ENCODE measurements at regions not wholly inside any gene's neighbourhood (a gene's known extent, or its start where the extent isn't known, plus 50 kb on each side); places are given as distances from the start of the nearest gene placed in this dataset.
"Not testable (repeated sequence)": the region's sequence is repeated elsewhere in the genome, so short reads cannot be mapped to it uniquely, and the experiment has no call there.

DNA sequence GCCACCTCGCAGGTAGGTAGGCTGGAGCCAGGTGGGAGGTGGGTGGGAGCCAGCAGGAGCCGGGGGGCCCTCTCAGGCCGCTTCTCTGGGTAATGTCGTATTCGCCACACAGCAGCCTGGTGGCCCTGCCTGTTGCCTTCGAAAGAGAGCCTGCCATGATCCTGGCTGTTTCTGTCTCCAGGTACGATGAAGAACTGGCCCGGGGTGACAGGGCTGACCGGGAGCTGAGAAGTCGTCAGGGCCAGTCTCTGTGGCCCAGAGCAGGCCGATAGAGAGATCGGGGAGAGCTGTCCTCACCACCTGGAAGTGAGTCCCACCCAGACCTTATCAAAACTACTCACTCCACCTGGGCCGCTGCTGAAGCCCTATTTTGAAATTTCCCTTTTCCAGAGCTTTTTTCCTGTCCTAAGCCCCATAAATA is 123.9 kb upstream of the TPTE start:
- TF ChIP-seq, protein P1, sequence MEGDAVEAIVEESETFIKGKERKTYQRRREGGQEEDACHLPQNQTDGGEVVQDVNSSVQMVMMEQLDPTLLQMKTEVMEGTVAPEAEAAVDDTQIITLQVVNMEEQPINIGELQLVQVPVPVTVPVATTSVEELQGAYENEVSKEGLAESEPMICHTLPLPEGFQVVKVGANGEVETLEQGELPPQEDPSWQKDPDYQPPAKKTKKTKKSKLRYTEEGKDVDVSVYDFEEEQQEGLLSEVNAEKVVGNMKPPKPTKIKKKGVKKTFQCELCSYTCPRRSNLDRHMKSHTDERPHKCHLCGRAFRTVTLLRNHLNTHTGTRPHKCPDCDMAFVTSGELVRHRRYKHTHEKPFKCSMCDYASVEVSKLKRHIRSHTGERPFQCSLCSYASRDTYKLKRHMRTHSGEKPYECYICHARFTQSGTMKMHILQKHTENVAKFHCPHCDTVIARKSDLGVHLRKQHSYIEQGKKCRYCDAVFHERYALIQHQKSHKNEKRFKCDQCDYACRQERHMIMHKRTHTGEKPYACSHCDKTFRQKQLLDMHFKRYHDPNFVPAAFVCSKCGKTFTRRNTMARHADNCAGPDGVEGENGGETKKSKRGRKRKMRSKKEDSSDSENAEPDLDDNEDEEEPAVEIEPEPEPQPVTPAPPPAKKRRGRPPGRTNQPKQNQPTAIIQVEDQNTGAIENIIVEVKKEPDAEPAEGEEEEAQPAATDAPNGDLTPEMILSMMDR (conservative IDR thresholded peaks at IDR 0.05; ENCODE audit: low read depth, low read length) = not testable (repeated sequence)
- TF ChIP-seq MAFK (IDR thresholded peaks at IDR 0.05; ENCODE audit: low read depth, low read length); RAD21 (IDR thresholded peaks at IDR 0.05; ENCODE audit: low read length); POLR2A (IDR thresholded peaks at IDR 0.05; ENCODE audit: low read depth, low read length); SMC3 (IDR thresholded peaks at IDR 0.05; ENCODE audit: low read depth, low read length); CEBPB (IDR thresholded peaks at IDR 0.05; ENCODE audit: low read depth, low read length): not testable (repeated sequence)

Data from IMR-90 (cell line).